22Rv1 (cell line): ENCODE measurements at regions not wholly inside any gene's neighbourhood (a gene's known extent, or its start where the extent isn't known, plus 50 kb on each side); places are given as distances from the start of the nearest gene placed in this dataset.

Experiments used
- ZFX ChIP-seq: fragments of 450-650 bp; IDR thresholded peaks from 2 replicates; pipeline ENCODE4 v1.6.1; 2017; ENCODE audit warnings: antibody characterized with exemption, borderline replicate concordance
- TF ChIP-seq, protein P1 (sequence below): fragments of 450-650 bp; IDR thresholded peaks from 2 replicates; pipeline ENCODE4 v1.5.1; 2017; ENCODE audit warnings: mild to moderate bottlenecking

DNA sequence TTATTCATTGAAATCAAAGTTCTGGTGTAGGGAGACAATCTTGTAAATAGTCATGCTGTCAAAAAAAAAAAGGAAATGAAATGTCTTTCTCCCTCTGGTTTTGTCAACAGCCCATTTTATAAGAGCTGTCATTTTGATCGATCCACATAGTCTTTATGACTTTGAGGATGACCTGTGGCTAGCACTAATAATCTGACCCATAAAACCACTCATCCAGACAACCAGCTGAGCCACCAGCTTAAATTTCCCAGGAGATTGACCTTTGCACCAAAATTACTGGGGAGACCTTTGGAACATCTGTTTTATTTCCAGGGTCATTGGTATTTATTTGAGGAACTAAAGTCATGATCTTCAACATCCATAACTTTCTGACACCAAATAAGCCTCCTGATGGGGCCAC is 98.5 kb upstream of the MME start:
- TF ChIP-seq, protein P1, sequence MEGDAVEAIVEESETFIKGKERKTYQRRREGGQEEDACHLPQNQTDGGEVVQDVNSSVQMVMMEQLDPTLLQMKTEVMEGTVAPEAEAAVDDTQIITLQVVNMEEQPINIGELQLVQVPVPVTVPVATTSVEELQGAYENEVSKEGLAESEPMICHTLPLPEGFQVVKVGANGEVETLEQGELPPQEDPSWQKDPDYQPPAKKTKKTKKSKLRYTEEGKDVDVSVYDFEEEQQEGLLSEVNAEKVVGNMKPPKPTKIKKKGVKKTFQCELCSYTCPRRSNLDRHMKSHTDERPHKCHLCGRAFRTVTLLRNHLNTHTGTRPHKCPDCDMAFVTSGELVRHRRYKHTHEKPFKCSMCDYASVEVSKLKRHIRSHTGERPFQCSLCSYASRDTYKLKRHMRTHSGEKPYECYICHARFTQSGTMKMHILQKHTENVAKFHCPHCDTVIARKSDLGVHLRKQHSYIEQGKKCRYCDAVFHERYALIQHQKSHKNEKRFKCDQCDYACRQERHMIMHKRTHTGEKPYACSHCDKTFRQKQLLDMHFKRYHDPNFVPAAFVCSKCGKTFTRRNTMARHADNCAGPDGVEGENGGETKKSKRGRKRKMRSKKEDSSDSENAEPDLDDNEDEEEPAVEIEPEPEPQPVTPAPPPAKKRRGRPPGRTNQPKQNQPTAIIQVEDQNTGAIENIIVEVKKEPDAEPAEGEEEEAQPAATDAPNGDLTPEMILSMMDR = no peak
- no peak for TF ChIP-seq ZFX
